GM12878 (cell line): ENCODE measurements at regions not wholly inside any gene's neighbourhood (a gene's known extent, or its start where the extent isn't known, plus 50 kb on each side); places are given as distances from the start of the nearest gene placed in this dataset.

ENCODE experiments used
- ATAC-seq: fragments of 200-7000 bp; cut with Tn5 transposase; 3 replicates; pipeline ENCODE4 v1.9.1; 2020; ENCODE audit warnings: mild to moderate bottlenecking, moderate library complexity
- BruUV-seq: library from RNA; stranded (reverse); fragments of 400-500 nt; replicated peaks from 2 replicates; lab custom pipeline; 2021; lab: Mats Ljungman, UMichigan
- CTCF ChIA-PET: fragments of 300-600 bp; sonication (Branson Sonifier 250); formaldehyde crosslinking; extraction: SDS; loops from one replicate; lab custom pipeline; 2021; ENCODE audit warnings: inconsistent platforms; lab: Yijun Ruan, JAX
- POLR2A ChIA-PET: fragments of 350-600 bp; formaldehyde crosslinking; extraction: SDS; loops from one replicate; lab custom pipeline; 2021; ENCODE audit warnings: inconsistent platforms; lab: Charles Lee
- RAD21 ChIA-PET: fragments of 300-600 bp; sonication (Branson Sonifier 250); formaldehyde crosslinking; loops from one replicate; lab custom pipeline; 2023; ENCODE audit warnings: antibody characterized with exemption; ENCODE audit not compliant: unreplicated experiment; lab: Charles Lee
- SMC1A ChIA-PET: fragments of 300-600 bp; sonication (Branson Sonifier 250); formaldehyde crosslinking; loops from one replicate; lab custom pipeline; 2023; ENCODE audit not compliant: unreplicated experiment, uncharacterized antibody; lab: Charles Lee
- DNase-seq: peaks from one replicate; pipeline ENCODE4 v3.0.0-alpha.2; 2011; ENCODE audit warnings: low read depth, low spot score
- FAIRE-seq: peaks from 3 replicates; lab custom pipeline; 2011; peaks lifted over from hg19 to GRCh38; lab: Jason Lieb, UNC
- H2AFZ ChIP-seq: 2 replicates; pipeline ENCODE4 v1.6.0; 2011; ENCODE audit warnings: low read depth, low read length, control low read depth; ENCODE audit not compliant: control insufficient read depth
- H3K27ac ChIP-seq: 2 replicates; pipeline ENCODE4 v1.5.1; 2011; ENCODE audit warnings: control low read depth; ENCODE audit not compliant: control insufficient read depth, insufficient read depth
- H3K27me3 ChIP-seq, 2 experiments: replicated peaks in 1 of 2; 2 replicates each; pipeline versions ENCODE4 v1.6.0 to v1.6.1; 2011; ENCODE audit warnings: low read length in 1 of 2; ENCODE audit not compliant: control insufficient read depth in 2 of 2, insufficient read depth in 2 of 2
- H3K36me3 ChIP-seq, 2 experiments: 2 replicates each; pipeline ENCODE4 v1.5.1; 2011; ENCODE audit warnings: low read length in 1 of 2; ENCODE audit not compliant: control insufficient read depth in 2 of 2, insufficient read depth in 2 of 2
- H3K4me1 ChIP-seq: 2 replicates; pipeline ENCODE4 v1.6.1; 2011; ENCODE audit warnings: mild to moderate bottlenecking, low read length, moderate library complexity, mixed read lengths; ENCODE audit not compliant: control insufficient read depth, insufficient read depth
- H3K4me2 ChIP-seq: 2 replicates; pipeline ENCODE4 v1.6.0; 2011; ENCODE audit warnings: control low read depth; ENCODE audit not compliant: control insufficient read depth, insufficient read depth
- H3K4me3 ChIP-seq: fragments of 200-600 bp; sonication (generic); 2 replicates; pipeline ENCODE4 v1.5.1; 2016
- H3K79me2 ChIP-seq: 2 replicates; pipeline ENCODE4 v1.6.0; 2011; ENCODE audit warnings: low read length; ENCODE audit not compliant: control insufficient read depth, insufficient read depth
- H3K9ac ChIP-seq: 2 replicates; pipeline ENCODE4 v1.8.0; 2011; ENCODE audit warnings: low read length, control low read depth, mixed read lengths; ENCODE audit not compliant: control insufficient read depth, insufficient read depth
- H3K9me3 ChIP-seq: replicated peaks from 3 replicates; pipeline ENCODE4 v1.5.1; 2011; ENCODE audit warnings: mild to moderate bottlenecking, low read length; ENCODE audit not compliant: control insufficient read depth, insufficient read depth
- H4K20me1 ChIP-seq: 2 replicates; pipeline ENCODE4 v1.6.0; 2011; ENCODE audit not compliant: control insufficient read depth, insufficient read depth
- CBX3 ChIP-seq: fragments of 200-600 bp; sonication (generic); IDR thresholded peaks from 2 replicates; pipeline ENCODE4 v1.6.1; 2016; ENCODE audit warnings: low read depth, borderline replicate concordance
- EGR1 ChIP-seq, 2 experiments: IDR thresholded peaks; 1 replicate in 1 of 2; 2 replicates in 1 of 2; pipeline ENCODE4 v1.6.1; 2011 to 2012; ENCODE audit warnings: low read depth in 2 of 2, low read length in 2 of 2, borderline replicate concordance in 1 of 2, mild to moderate bottlenecking in 1 of 2, moderate library complexity in 1 of 2
- ETV6 ChIP-seq, 2 experiments: fragments of 450-650 bp in 1 of 2; IDR thresholded peaks in 1 of 2; conservative IDR thresholded peaks in 1 of 2; 2 replicates each; pipeline ENCODE4 v1.6.1; 2014; ENCODE audit warnings: antibody characterized with exemption in 1 of 2, borderline replicate concordance in 1 of 2, low read depth in 1 of 2, mild to moderate bottlenecking in 1 of 2, moderate library complexity in 1 of 2
- KAT2A ChIP-seq: conservative IDR thresholded peaks from 2 replicates; pipeline ENCODE4 v1.6.1; 2011; ENCODE audit warnings: low read depth, low read length; ENCODE audit not compliant: control insufficient read depth
- NR2C1 ChIP-seq: fragments of 450-650 bp; IDR thresholded peaks from 2 replicates; pipeline ENCODE4 v1.6.1; 2017; ENCODE audit warnings: antibody characterized with exemption, mild to moderate bottlenecking, moderate library complexity
- RAD51 ChIP-seq: fragments of 450-650 bp; IDR thresholded peaks from 2 replicates; pipeline ENCODE4 v1.6.1; 2016; ENCODE audit warnings: moderate library complexity, mild to moderate bottlenecking, inconsistent platforms
- SP1 ChIP-seq: IDR thresholded peaks from one replicate; pipeline ENCODE4 v1.6.1; 2011; ENCODE audit warnings: low read depth, low read length
- SREBF2 ChIP-seq: IDR thresholded peaks from 2 replicates; pipeline ENCODE4 v1.6.1; 2012; ENCODE audit warnings: mild to moderate bottlenecking, low read length
- YBX1 ChIP-seq: fragments of 450-650 bp; IDR thresholded peaks from 2 replicates; pipeline ENCODE4 v1.6.1; 2016; ENCODE audit warnings: antibody characterized with exemption
- WGBS: methylation state at CpG from one replicate; pipeline ENCODE4 v1.1.6; 2016; ENCODE audit warnings: low lambda C conversion rate; ENCODE audit not compliant: insufficient replicate concordance, insufficient coverage; ENCODE audit errors: missing lambda C conversion rate; 5-methylcytosine and 5-hydroxymethylcytosine counted together
- in situ Hi-C: fragments of 300-500 bp; cut with MboI; formaldehyde crosslinking; loops from 9 replicates; pipeline ENCODE4 v1.14.3; 2018; ENCODE audit warnings: mixed read lengths
- intact Hi-C: fragments of 100-400 bp; cut with micrococcal nuclease; formaldehyde crosslinking; loops from one replicate; pipeline ENCODE4 v1.14.2; 2022; ENCODE audit not compliant: unreplicated experiment
- TF ChIP-seq, protein P1 (sequence below): fragments of 450-650 bp; IDR thresholded peaks from 2 replicates; pipeline ENCODE4 v1.6.1; 2014; ENCODE audit warnings: mild to moderate bottlenecking
- TF ChIP-seq, protein P2 (sequence below): IDR thresholded peaks from 2 replicates; pipeline ENCODE4 v1.6.1; 2011; ENCODE audit warnings: borderline replicate concordance, low read depth, mild to moderate bottlenecking, moderate library complexity, mixed read lengths, low read length; ENCODE audit not compliant: insufficient read depth; ENCODE audit errors: extremely low read length
- TF ChIP-seq, protein P3 (sequence below): fragments of 450-650 bp; IDR thresholded peaks from 2 replicates; pipeline ENCODE4 v1.6.1; 2017; ENCODE audit warnings: antibody characterized with exemption, mild to moderate bottlenecking, moderate library complexity

DNA sequence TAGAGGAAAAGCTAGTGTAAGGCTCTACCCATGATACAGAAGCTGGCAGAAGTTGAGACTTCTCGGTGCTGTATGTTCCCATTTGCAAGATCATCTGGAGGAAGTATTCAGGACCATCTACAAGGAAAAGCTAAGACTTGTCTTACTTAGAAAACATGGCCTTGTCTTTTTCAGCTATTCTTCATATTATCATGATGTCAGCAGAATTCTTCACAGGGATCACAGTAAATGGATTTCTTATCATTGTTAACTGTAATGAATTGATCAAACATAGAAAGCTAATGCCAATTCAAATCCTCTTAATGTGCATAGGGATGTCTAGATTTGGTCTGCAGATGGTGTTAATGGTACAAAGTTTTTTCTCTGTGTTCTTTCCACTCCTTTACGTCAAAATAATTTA, 79.6 kb upstream of the SCIN start:
- ChIA-PET POLR2A (no interaction called here), CTCF (interaction anchor here (0.7 to 2.5 kb wide), 20 partner anchors 15 to 1063 kb away, joined by 3 to 110 read pairs (median 6); no protein-coding TSS in a partner anchor), SMC1A (interaction anchor here (1.0 to 2.3 kb wide), 7 partner anchors 18 to 426 kb away, joined by 3 to 45 read pairs (median 6); no protein-coding TSS in a partner anchor), RAD21 (interaction anchor here (1.1 to 2.5 kb wide), 2 partner anchors 28 to 32 kb away, joined by 3 to 40 read pairs; no protein-coding TSS in a partner anchor)
- WGBS: 12% methylated on average over 2 of the region's 2 CpGs
- ATAC-seq (no peak), FAIRE-seq (no peak), DNase-seq (no peak)
- TF ChIP-seq EGR1 (IDR thresholded peaks at IDR 0.05; ENCODE audit: borderline replicate concordance in 1 of 2, low read depth in 2 of 2, low read length in 2 of 2) (no peak), YBX1 (no peak), CBX3 (no peak), SP1 (no peak), NR2C1 (no peak)
- Histone ChIP-seq H3K9me3 (no peaks in the 10 kb centered on the region), H3K27ac (no peak overlapping the region), H3K27me3 (no peaks in the 10 kb centered on the region), H3K9ac (no peak overlapping the region), H3K4me1 (no peaks in the 10 kb centered on the region), H2AFZ (no peak overlapping the region), H4K20me1 (no peaks in the 10 kb centered on the region), H3K4me3 (no peak overlapping the region), H3K4me2 (no peak overlapping the region), H3K36me3 (no peaks in the 10 kb centered on the region), H3K79me2 (no peaks in the 10 kb centered on the region)
- intact Hi-C loops: loop anchor here (1.0 to 10.0 kb wide), 6 partner anchors 33 to 1064 kb away; no protein-coding TSS in a partner anchor
- no TSS peak for BruUV-seq
- in situ Hi-C loops: loop anchor here (5.0 to 25.0 kb wide), 2 partner anchors 34 to 429 kb away; no protein-coding TSS in a partner anchor

DNA sequence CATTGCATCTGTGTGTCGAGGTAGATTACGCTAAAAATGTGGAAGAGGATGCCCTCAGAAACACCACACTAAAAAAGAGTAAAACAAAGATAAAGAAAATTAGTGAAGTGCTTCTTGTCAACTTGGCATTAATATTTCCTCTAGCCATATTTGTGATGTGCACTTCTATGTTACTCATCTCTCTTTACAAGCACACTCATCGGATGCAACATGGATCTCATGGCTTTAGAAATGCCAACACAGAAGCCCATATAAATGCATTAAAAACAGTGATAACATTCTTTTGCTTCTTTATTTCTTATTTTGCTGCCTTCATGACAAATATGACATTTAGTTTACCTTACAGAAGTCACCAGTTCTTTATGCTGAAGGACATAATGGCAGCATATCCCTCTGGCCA, 79.0 kb upstream of the SCIN start:
- H3K79me2 ChIP-seq: no peaks in the 10 kb centered on the region
- RAD21 ChIA-PET: interaction anchor here (2.5 kb wide), 1 partner anchor 32 kb away, joined by 40 read pairs; no protein-coding TSS in a partner anchor
- ATAC-seq: no peak
- no peaks in the 10 kb centered on the region for H3K4me1 ChIP-seq
- no peak overlapping the region for H3K4me2 ChIP-seq
- no peak for DNase-seq
- intact Hi-C loops (loop anchor here (2.0 to 10.0 kb wide), 4 partner anchors 57 to 1064 kb away; no protein-coding TSS in a partner anchor), in situ Hi-C loops (loop anchor here (5.0 to 25.0 kb wide), 2 partner anchors 34 to 429 kb away; no protein-coding TSS in a partner anchor)
- CTCF ChIA-PET: interaction anchor here (0.7 to 2.5 kb wide), 8 partner anchors 16 to 655 kb away, joined by 3 to 110 read pairs (median 10); no protein-coding TSS in a partner anchor
- H3K9me3 ChIP-seq: no peaks in the 10 kb centered on the region
- SMC1A ChIA-PET: interaction anchor here (1.5 to 2.3 kb wide), 4 partner anchors 19 to 427 kb away, joined by 4 to 45 read pairs (median 6); no protein-coding TSS in a partner anchor
- no peak overlapping the region for H3K4me3 ChIP-seq
- 30% methylated on average over 3 of the region's 3 CpGs for WGBS
- no peaks in the 10 kb centered on the region for H3K36me3 ChIP-seq
- POLR2A ChIA-PET: no interaction called here
- FAIRE-seq: no peak
- no peak overlapping the region for H2AFZ ChIP-seq
- TF ChIP-seq SREBF2: no peak
- TF ChIP-seq, protein P1, sequence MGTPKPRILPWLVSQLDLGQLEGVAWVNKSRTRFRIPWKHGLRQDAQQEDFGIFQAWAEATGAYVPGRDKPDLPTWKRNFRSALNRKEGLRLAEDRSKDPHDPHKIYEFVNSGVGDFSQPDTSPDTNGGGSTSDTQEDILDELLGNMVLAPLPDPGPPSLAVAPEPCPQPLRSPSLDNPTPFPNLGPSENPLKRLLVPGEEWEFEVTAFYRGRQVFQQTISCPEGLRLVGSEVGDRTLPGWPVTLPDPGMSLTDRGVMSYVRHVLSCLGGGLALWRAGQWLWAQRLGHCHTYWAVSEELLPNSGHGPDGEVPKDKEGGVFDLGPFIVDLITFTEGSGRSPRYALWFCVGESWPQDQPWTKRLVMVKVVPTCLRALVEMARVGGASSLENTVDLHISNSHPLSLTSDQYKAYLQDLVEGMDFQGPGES: no peak
- TF ChIP-seq, protein P2, sequence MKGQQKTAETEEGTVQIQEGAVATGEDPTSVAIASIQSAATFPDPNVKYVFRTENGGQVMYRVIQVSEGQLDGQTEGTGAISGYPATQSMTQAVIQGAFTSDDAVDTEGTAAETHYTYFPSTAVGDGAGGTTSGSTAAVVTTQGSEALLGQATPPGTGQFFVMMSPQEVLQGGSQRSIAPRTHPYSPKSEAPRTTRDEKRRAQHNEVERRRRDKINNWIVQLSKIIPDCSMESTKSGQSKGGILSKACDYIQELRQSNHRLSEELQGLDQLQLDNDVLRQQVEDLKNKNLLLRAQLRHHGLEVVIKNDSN: no peak
- no peak for TF ChIP-seq RAD51
- TF ChIP-seq, protein P3, sequence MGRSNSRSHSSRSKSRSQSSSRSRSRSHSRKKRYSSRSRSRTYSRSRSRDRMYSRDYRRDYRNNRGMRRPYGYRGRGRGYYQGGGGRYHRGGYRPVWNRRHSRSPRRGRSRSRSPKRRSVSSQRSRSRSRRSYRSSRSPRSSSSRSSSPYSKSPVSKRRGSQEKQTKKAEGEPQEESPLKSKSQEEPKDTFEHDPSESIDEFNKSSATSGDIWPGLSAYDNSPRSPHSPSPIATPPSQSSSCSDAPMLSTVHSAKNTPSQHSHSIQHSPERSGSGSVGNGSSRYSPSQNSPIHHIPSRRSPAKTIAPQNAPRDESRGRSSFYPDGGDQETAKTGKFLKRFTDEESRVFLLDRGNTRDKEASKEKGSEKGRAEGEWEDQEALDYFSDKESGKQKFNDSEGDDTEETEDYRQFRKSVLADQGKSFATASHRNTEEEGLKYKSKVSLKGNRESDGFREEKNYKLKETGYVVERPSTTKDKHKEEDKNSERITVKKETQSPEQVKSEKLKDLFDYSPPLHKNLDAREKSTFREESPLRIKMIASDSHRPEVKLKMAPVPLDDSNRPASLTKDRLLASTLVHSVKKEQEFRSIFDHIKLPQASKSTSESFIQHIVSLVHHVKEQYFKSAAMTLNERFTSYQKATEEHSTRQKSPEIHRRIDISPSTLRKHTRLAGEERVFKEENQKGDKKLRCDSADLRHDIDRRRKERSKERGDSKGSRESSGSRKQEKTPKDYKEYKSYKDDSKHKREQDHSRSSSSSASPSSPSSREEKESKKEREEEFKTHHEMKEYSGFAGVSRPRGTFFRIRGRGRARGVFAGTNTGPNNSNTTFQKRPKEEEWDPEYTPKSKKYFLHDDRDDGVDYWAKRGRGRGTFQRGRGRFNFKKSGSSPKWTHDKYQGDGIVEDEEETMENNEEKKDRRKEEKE: no peak
- TF ChIP-seq ETV6 (conservative IDR thresholded peaks at IDR 0.05 in 1 of 2, IDR thresholded peaks at IDR 0.05 in 1 of 2; ENCODE audit: borderline replicate concordance in 1 of 2, low read depth in 1 of 2): no peak
- TF ChIP-seq KAT2A: no peak
- H3K9ac ChIP-seq: no peak overlapping the region
- H4K20me1 ChIP-seq: no peaks in the 10 kb centered on the region
- no TSS peak for BruUV-seq
- H3K27ac ChIP-seq: no peak overlapping the region
- H3K27me3 ChIP-seq: no peaks in the 10 kb centered on the region
